ENCODE measurements at regions not wholly inside any gene's neighbourhood (a gene's known extent, or its start where the extent isn't known, plus 50 kb on each side); places are given as distances from the start of the nearest gene placed in this dataset.

GRCh38 chr1:68958958-68959357, 462.1 kb upstream of the DEPDC1 start:
- no peaks in the 10 kb centered on the region for H3K36me3 ChIP-seq (ENCODE audit: control insufficient read depth, insufficient read depth, low read length)
- H3K4me3 ChIP-seq (ENCODE audit: low read length), result no peak overlapping the region
- H3K4me1 ChIP-seq (ENCODE audit: control insufficient read depth, insufficient read depth, low read length), result peaks cover 8% of the 10 kb centered on the region
- H3K9ac ChIP-seq (ENCODE audit: low read length), result no peak overlapping the region
- no peaks in the 10 kb centered on the region for H3K27me3 ChIP-seq (ENCODE audit: control insufficient read depth, insufficient read depth, low read length)
- H3K27ac ChIP-seq (ENCODE audit: low read depth, low read length), result no peak overlapping the region

DNA sequence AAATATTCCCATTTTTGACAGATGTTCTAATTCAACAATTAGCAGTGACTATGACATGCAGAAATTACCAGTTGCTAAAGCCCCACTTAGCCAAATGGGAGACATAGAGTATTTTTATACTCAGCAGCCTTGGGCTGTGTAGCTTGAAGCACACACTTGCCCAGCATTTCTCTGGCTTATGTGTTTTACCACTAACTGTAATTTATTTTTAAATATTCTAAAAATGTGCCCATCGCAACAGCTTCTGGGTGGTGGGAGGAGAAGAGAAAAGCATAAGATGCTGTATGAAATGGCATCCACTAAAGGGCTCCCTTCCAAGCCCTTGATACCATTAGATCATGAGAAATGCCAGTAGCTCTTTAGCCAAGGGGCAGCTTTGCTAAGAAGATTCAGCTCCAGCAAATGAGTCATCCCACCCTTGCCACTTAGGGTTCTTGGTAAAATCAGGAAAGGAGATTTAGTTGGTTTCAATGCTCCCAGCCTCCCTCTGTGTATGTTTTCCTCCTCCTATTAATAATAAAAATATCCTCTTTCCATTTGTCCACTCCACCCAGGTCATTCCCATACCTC, 462.7 kb upstream of the DEPDC1 start:
- Histone ChIP-seq H3K36me3 (ENCODE audit: control insufficient read depth, insufficient read depth, low read length) (no peaks in the 10 kb centered on the region), H3K27me3 (ENCODE audit: control insufficient read depth, insufficient read depth, low read length) (no peaks in the 10 kb centered on the region), H3K27ac (ENCODE audit: low read depth, low read length) (no peak overlapping the region), H3K9ac (ENCODE audit: low read length) (no peak overlapping the region), H3K4me3 (ENCODE audit: low read length) (no peak overlapping the region), H3K4me1 (ENCODE audit: control insufficient read depth, insufficient read depth, low read length) (peaks cover 8% of the 10 kb centered on the region)

- Histone ChIP-seq H3K27me3 (ENCODE audit: control insufficient read depth, insufficient read depth, low read length) (no peaks in the 10 kb centered on the region), H3K9ac (ENCODE audit: low read length) (no peak overlapping the region), H3K36me3 (ENCODE audit: control insufficient read depth, insufficient read depth, low read length) (no peaks in the 10 kb centered on the region)
Measured at GRCh38 chr1:68961143-68961542, 464.3 kb upstream of the DEPDC1 start.

GRCh38 chr1:68963353-68963752, 466.5 kb upstream of the DEPDC1 start:
- Histone ChIP-seq H3K9ac (ENCODE audit: low read length) (no peak overlapping the region), H3K4me3 (ENCODE audit: low read length) (no peak overlapping the region), H3K36me3 (ENCODE audit: control insufficient read depth, insufficient read depth, low read length) (no peaks in the 10 kb centered on the region), H3K27ac (ENCODE audit: low read depth, low read length) (no peak overlapping the region), H3K4me1 (ENCODE audit: control insufficient read depth, insufficient read depth, low read length) (peaks cover 4% of the 10 kb centered on the region), H3K27me3 (ENCODE audit: control insufficient read depth, insufficient read depth, low read length) (no peaks in the 10 kb centered on the region)

More at GRCh38 chr1:68961143-68961542, 464.3 kb upstream of the DEPDC1 start:
- Histone ChIP-seq H3K27ac (ENCODE audit: low read depth, low read length) (no peak overlapping the region), H3K4me1 (ENCODE audit: control insufficient read depth, insufficient read depth, low read length) (peaks cover 4% of the 10 kb centered on the region), H3K4me3 (ENCODE audit: low read length) (no peak overlapping the region)

GRCh38 chr1:68969441-68969840, 472.6 kb upstream of the DEPDC1 start:
- H3K4me3 ChIP-seq (ENCODE audit: low read length), result no peak overlapping the region
- no peaks in the 10 kb centered on the region for H3K27me3 ChIP-seq (ENCODE audit: control insufficient read depth, insufficient read depth, low read length)
- H3K4me1 ChIP-seq (ENCODE audit: control insufficient read depth, insufficient read depth, low read length), result peaks cover 4% of the 10 kb centered on the region
- no peak overlapping the region for H3K9ac ChIP-seq (ENCODE audit: low read length)
- no peaks in the 10 kb centered on the region for H3K36me3 ChIP-seq (ENCODE audit: control insufficient read depth, insufficient read depth, low read length)
- no peak overlapping the region for H3K27ac ChIP-seq (ENCODE audit: low read depth, low read length)

DNA sequence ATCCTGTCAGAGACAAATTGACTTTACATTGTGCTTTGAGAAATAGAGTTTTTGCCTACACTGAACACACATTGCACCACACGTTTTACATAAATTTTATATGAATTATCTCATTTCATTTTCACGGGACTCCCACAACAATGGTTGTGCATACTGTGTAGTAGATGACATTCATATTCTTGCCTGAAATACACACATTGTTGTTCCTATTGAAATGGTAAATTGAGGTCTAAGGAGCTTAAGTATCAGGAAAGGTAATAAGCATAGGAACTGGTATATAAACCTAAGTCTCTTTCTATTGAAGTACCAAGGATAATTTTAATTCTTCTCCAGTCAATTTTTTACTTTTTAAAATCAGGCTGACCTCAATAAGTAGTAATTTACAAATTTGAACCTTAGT, 473.7 kb upstream of the DEPDC1 start:
- H3K27me3 ChIP-seq (ENCODE audit: control insufficient read depth, insufficient read depth, low read length), result no peaks in the 10 kb centered on the region
- peaks cover 8% of the 10 kb centered on the region for H3K4me1 ChIP-seq (ENCODE audit: control insufficient read depth, insufficient read depth, low read length)
- H3K9ac ChIP-seq (ENCODE audit: low read length), result no peak overlapping the region
- H3K4me3 ChIP-seq (ENCODE audit: low read length), result no peak overlapping the region
- H3K36me3 ChIP-seq (ENCODE audit: control insufficient read depth, insufficient read depth, low read length), result no peaks in the 10 kb centered on the region
- H3K27ac ChIP-seq (ENCODE audit: low read depth, low read length), result no peak overlapping the region

GRCh38 chr1:68973459-68974244, 476.8 kb upstream of the DEPDC1 start:
- no peaks in the 10 kb centered on the region for H3K27me3 ChIP-seq (ENCODE audit: control insufficient read depth, insufficient read depth, low read length)
- H3K4me1 ChIP-seq (ENCODE audit: control insufficient read depth, insufficient read depth, low read length), result peaks cover 15% of the 10 kb centered on the region
- no peak overlapping the region for H3K4me3 ChIP-seq (ENCODE audit: low read length)
- no peak overlapping the region for H3K9ac ChIP-seq (ENCODE audit: low read length)
- H3K27ac ChIP-seq (ENCODE audit: low read depth, low read length), result peak overlapping the region; percentile 43
- no peaks in the 10 kb centered on the region for H3K36me3 ChIP-seq (ENCODE audit: control insufficient read depth, insufficient read depth, low read length)

DNA sequence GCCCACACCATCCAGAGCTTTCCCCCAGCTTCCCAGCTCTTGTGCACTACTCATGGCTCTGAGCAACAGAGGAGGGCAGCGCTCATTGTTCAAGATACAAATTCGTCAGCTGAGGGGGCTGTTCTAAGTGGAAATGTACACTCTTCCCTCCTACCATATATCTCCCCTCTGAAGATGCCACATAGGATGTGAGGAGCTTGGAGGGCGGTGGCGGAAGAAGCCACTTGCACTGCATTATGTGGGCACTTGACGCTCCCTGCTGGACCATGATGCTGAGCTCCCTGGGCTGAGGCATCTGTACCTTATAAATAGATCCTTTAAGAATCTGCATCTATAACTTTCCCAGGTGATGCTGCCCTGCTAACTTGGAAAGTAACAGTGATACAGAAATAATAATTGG, 477.6 kb upstream of the DEPDC1 start:
- no peak overlapping the region for H3K4me3 ChIP-seq (ENCODE audit: low read length)
- no peak overlapping the region for H3K9ac ChIP-seq (ENCODE audit: low read length)
- H3K36me3 ChIP-seq (ENCODE audit: control insufficient read depth, insufficient read depth, low read length), result no peaks in the 10 kb centered on the region
- H3K4me1 ChIP-seq (ENCODE audit: control insufficient read depth, insufficient read depth, low read length), result peaks cover 15% of the 10 kb centered on the region
- peak overlapping the region; percentile 42 for H3K27ac ChIP-seq (ENCODE audit: low read depth, low read length)
- no peaks in the 10 kb centered on the region for H3K27me3 ChIP-seq (ENCODE audit: control insufficient read depth, insufficient read depth, low read length)

GRCh38 chr1:68975212-68975933, 478.5 kb upstream of the DEPDC1 start:
- Histone ChIP-seq H3K4me1 (ENCODE audit: control insufficient read depth, insufficient read depth, low read length) (peaks cover 15% of the 10 kb centered on the region), H3K4me3 (ENCODE audit: low read length) (no peak overlapping the region), H3K27me3 (ENCODE audit: control insufficient read depth, insufficient read depth, low read length) (no peaks in the 10 kb centered on the region), H3K9ac (ENCODE audit: low read length) (no peak overlapping the region), H3K27ac (ENCODE audit: low read depth, low read length) (peak overlapping the region; percentile 71), H3K36me3 (ENCODE audit: control insufficient read depth, insufficient read depth, low read length) (no peaks in the 10 kb centered on the region)

GRCh38 chr1:68976916-68977610, 480.2 kb upstream of the DEPDC1 start:
- Histone ChIP-seq H3K4me1 (ENCODE audit: control insufficient read depth, insufficient read depth, low read length) (peaks cover 14% of the 10 kb centered on the region), H3K27me3 (ENCODE audit: control insufficient read depth, insufficient read depth, low read length) (no peaks in the 10 kb centered on the region), H3K9ac (ENCODE audit: low read length) (no peak overlapping the region), H3K27ac (ENCODE audit: low read depth, low read length) (no peak overlapping the region), H3K4me3 (ENCODE audit: low read length) (no peak overlapping the region), H3K36me3 (ENCODE audit: control insufficient read depth, insufficient read depth, low read length) (no peaks in the 10 kb centered on the region)

DNA sequence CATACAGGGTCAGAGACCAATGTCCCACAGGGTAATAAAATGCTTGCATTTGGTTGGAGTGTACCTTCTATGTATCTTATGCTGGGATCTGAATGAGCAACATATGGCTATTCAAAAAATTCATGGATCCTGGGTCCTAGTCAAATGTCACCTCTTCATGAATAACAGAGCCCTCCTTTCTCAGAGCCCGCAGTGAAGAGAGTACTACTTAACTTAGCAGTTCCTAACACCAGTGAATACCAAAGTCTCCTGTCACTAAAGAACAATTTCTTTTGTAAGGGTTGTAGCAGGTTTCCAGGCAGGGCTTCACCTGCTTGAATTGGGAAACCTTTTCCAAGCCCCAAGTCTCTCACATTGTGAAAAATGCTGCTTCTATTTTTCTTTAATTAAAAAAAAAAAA, 483.0 kb upstream of the DEPDC1 start:
- no peaks in the 10 kb centered on the region for H3K27me3 ChIP-seq (ENCODE audit: control insufficient read depth, insufficient read depth, low read length)
- H3K4me3 ChIP-seq (ENCODE audit: low read length), result no peak overlapping the region
- no peak overlapping the region for H3K27ac ChIP-seq (ENCODE audit: low read depth, low read length)
- no peak overlapping the region for H3K9ac ChIP-seq (ENCODE audit: low read length)
- H3K4me1 ChIP-seq (ENCODE audit: control insufficient read depth, insufficient read depth, low read length), result peaks cover 11% of the 10 kb centered on the region
- H3K36me3 ChIP-seq (ENCODE audit: control insufficient read depth, insufficient read depth, low read length), result no peaks in the 10 kb centered on the region

- H3K27me3 ChIP-seq (ENCODE audit: control insufficient read depth, insufficient read depth, low read length), result no peaks in the 10 kb centered on the region
- no peak overlapping the region for H3K27ac ChIP-seq (ENCODE audit: low read depth, low read length)
- no peaks in the 10 kb centered on the region for H3K4me1 ChIP-seq (ENCODE audit: control insufficient read depth, insufficient read depth, low read length)
- no peaks in the 10 kb centered on the region for H3K36me3 ChIP-seq (ENCODE audit: control insufficient read depth, insufficient read depth, low read length)
- no peak overlapping the region for H3K4me3 ChIP-seq (ENCODE audit: low read length)
- no peak overlapping the region for H3K9ac ChIP-seq (ENCODE audit: low read length)
Measured at GRCh38 chr1:68984289-68984688, 487.4 kb upstream of the DEPDC1 start.
